Esophagus (tissue), 2 donors: ENCODE measurements at regions not wholly inside any gene's neighbourhood (a gene's known extent, or its start where the extent isn't known, plus 50 kb on each side); places are given as distances from the start of the nearest gene placed in this dataset.

Source experiments
- H3K27ac ChIP-seq, 2 donors: one replicate each; pipeline ENCODE4 v1.5.1; 2013; ENCODE audit warnings: low read depth in 2 of 2, mild to moderate bottlenecking in 2 of 2, inconsistent platforms in 1 of 2, low read length in 1 of 2, moderate library complexity in 1 of 2
- H3K27me3 ChIP-seq, 2 donors: one replicate each; pipeline ENCODE4 v1.6.1; 2013; ENCODE audit warnings: low read length in 2 of 2, control low read depth in 1 of 2, mild to moderate bottlenecking in 1 of 2; ENCODE audit not compliant: insufficient read depth in 2 of 2, control insufficient read depth in 1 of 2
- H3K36me3 ChIP-seq, 2 donors: one replicate each; pipeline ENCODE4 v1.6.1; 2013; ENCODE audit warnings: low read length in 1 of 2; ENCODE audit not compliant: control insufficient read depth in 2 of 2, insufficient read depth in 2 of 2
- H3K4me1 ChIP-seq, 2 donors: one replicate each; pipeline ENCODE4 v1.6.1; 2013; ENCODE audit warnings: low read length in 1 of 2; ENCODE audit not compliant: control insufficient read depth in 2 of 2, insufficient read depth in 2 of 2
- H3K4me3 ChIP-seq, 2 donors: one replicate each; pipeline ENCODE4 v1.5.1; 2013; ENCODE audit warnings: low read length in 2 of 2, mild to moderate bottlenecking in 2 of 2, low read depth in 1 of 2, moderate library complexity in 1 of 2
- H3K9me3 ChIP-seq, 2 donors: one replicate each; pipeline ENCODE4 v1.6.1; 2013; ENCODE audit warnings: mild to moderate bottlenecking in 2 of 2, low read depth in 1 of 2, low read length in 1 of 2, moderate library complexity in 1 of 2; ENCODE audit not compliant: control insufficient read depth in 2 of 2, insufficient read depth in 1 of 2
- WGBS, 2 donors: extraction: QIAGEN DNeasy Blood & Tissue Kit; methylation state at CpG; one replicate each; pipeline ENCODE4 v1.1.7; 2013; 5-methylcytosine and 5-hydroxymethylcytosine counted together
- donor health status: healthy with polysubstance abuse.
- donor health status: Bipolar disorder and iron deficiency.

DNA sequence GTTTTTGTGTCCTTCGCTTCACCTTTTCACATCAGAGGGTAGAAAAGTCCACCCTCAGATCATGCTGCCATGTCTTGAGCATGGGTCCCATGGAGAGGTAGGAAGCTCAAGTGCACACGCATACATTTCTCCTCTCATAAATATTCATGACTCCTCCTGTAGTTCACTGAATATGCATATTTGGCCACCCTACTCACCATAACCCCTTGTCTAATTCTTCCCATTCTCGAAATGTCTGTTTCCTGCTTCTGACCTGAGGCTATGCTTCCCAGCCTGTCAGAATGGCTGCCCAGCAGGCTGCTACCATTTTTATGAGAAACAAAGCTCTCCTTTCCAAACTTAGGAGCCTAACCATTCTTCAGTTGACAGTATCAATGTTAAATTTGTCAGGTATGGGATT lies 86.5 kb downstream of the ADRA2C start:
- H3K4me1 ChIP-seq = no peaks in the 10 kb centered on the region
- peaks cover 6 to 14% of the 10 kb centered on the region in 2 donors for H3K9me3 ChIP-seq
- peaks cover 0 to 3% of the 10 kb centered on the region in 2 donors for H3K27me3 ChIP-seq
- H3K36me3 ChIP-seq = no peaks in the 10 kb centered on the region
- 74 to 82% methylated on average over 3 of the region's 3 CpGs for WGBS, 2 donors
- H3K4me3 ChIP-seq = no peak overlapping the region
- H3K27ac ChIP-seq = no peak overlapping the region

DNA sequence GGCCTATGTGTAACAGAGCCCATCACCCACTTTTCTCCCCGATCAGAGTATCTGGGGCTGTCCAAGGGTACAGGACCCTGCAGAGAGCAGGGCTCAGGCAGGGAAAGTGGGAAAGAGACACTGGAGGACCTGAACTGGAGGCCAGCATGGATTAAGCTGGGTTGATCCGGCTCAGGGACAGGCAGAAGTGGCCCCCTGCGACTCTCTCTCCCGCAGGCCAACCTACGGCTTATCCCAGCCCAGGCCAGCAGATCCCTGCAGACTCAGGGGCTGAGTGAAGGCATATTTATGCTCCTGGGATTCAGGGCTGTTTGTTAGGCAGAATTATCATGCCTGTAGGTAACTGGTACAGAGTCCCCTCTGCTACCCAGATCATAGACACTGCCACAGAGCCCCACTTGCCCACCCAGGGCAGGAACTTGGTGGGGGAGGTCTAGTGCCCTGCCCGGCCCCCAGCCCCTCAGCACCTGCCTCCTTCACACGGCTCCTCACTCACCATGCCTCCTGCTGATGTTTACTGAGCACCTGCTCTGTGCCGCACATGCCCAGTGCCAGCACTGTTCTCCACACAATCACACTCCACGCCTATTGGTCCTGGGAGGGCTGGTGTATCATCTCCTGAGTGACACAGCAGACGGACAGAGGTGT lies 87.3 kb downstream of the ADRA2C start:
- 72 to 73% methylated on average over 10 of the region's 10 CpGs for WGBS, 2 donors
- peaks cover 0 to 3% of the 10 kb centered on the region in 2 donors for H3K27me3 ChIP-seq

DNA sequence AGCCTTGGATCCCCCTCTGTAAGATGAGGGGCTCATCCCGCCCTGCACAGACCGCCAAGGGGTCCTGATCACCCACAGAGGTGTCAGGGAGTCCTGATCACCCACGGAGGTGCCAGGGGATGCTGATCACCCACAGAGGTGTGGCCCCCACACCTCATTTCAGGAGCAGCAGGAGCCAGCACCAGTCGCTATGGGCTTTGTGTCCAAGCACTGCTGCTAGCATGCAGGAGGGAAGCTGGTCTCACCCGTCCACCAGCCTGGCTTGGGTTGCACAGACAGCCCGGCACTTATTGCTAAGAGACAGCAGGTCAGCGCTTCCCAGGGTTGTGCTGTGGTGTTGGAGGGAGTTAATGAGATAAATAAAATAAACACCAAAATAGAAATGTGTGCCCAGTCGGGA lies 88.5 kb downstream of the ADRA2C start:
- WGBS, 2 donors = 59 to 61% methylated on average over 8 of the region's 8 CpGs
- no peak overlapping the region for H3K4me3 ChIP-seq
- no peaks in the 10 kb centered on the region for H3K36me3 ChIP-seq
- no peaks in the 10 kb centered on the region for H3K4me1 ChIP-seq
- peaks cover 0 to 3% of the 10 kb centered on the region in 2 donors for H3K27me3 ChIP-seq
- H3K27ac ChIP-seq = no peak overlapping the region
- H3K9me3 ChIP-seq = peaks cover 6 to 14% of the 10 kb centered on the region in 2 donors

More for the DNA sequence above, 87.3 kb downstream of the ADRA2C start:
- no peaks in the 10 kb centered on the region for H3K4me1 ChIP-seq
- H3K9me3 ChIP-seq = peaks cover 6 to 14% of the 10 kb centered on the region in 2 donors
- H3K27ac ChIP-seq = no peak overlapping the region
- no peaks in the 10 kb centered on the region for H3K36me3 ChIP-seq
- no peak overlapping the region for H3K4me3 ChIP-seq

- 65 to 67% methylated on average over 9 of the region's 9 CpGs for WGBS, 2 donors
- Histone ChIP-seq H3K27ac (no peak overlapping the region), H3K9me3 (peaks cover 0 to 6% of the 10 kb centered on the region in 2 donors), H3K36me3 (no peaks in the 10 kb centered on the region), H3K4me1 (no peaks in the 10 kb centered on the region), H3K27me3 (peaks cover 0 to 9% of the 10 kb centered on the region in 2 donors), H3K4me3 (no peak overlapping the region)
Observed at GRCh38 chr4:3855646-3856045, 89.5 kb downstream of the ADRA2C start.

GRCh38 chr4:3856604-3857204 lies 90.5 kb downstream of the ADRA2C start:
- no peaks in the 10 kb centered on the region for H3K4me1 ChIP-seq
- no peaks in the 10 kb centered on the region for H3K36me3 ChIP-seq
- no peak overlapping the region for H3K27ac ChIP-seq
- no peak overlapping the region for H3K4me3 ChIP-seq
- WGBS, 2 donors = 53 to 54% methylated on average over 8 of the region's 8 CpGs
- H3K27me3 ChIP-seq = peaks cover 0 to 9% of the 10 kb centered on the region in 2 donors
- H3K9me3 ChIP-seq = no peaks in the 10 kb centered on the region

DNA sequence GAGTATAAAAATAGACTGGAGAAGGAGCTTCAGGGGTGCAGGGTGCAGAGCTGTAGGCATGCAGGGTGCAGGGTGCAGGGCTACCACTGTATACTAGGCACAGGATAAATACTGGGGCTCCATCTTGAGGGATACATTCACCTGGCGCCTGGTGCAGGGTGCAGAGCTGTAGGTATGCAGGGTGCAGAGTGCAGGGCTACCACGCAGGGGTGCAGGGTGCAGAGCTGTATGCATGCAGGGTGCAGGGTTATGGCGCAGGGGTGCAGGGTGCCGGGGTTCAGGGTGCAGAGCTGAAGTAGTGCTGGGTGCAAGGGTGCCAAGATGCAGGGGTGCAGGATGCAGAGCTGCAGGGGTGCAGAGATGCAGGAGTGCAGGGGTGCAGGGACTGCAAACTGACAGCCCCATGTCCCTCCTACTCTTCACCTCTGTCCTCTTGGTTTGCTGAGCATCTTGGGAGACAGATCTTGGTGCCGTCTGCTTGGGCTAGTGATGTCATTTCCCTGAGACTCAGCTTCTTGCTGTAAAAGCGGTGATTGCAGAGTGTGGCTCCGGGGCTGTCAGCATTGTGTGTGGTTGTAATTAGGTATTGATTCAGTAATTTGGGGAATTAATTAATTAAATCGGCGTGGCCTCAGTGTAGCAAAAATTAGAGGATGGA lies 91.2 kb downstream of the ADRA2C start:
- Histone ChIP-seq H3K4me1 (no peaks in the 10 kb centered on the region), H3K27me3 (peaks cover 0 to 9% of the 10 kb centered on the region in 2 donors), H3K4me3 (no peak overlapping the region), H3K27ac (no peak overlapping the region), H3K9me3 (no peaks in the 10 kb centered on the region), H3K36me3 (no peaks in the 10 kb centered on the region)
- WGBS, 2 donors = 50 to 57% methylated on average over 9 of the region's 9 CpGs

- H3K27me3 ChIP-seq = peaks cover 0 to 9% of the 10 kb centered on the region in 2 donors
- H3K4me1 ChIP-seq = no peaks in the 10 kb centered on the region
- H3K4me3 ChIP-seq = no peak overlapping the region
- WGBS, 2 donors = 65 to 76% methylated on average over 6 of the region's 6 CpGs
- H3K36me3 ChIP-seq = no peaks in the 10 kb centered on the region
- H3K9me3 ChIP-seq = no peaks in the 10 kb centered on the region
- H3K27ac ChIP-seq = no peak overlapping the region
Observed at GRCh38 chr4:3858046-3858730, 92.0 kb downstream of the ADRA2C start.

- Histone ChIP-seq H3K36me3 (no peaks in the 10 kb centered on the region), H3K4me1 (no peaks in the 10 kb centered on the region), H3K27me3 (peaks cover 0 to 9% of the 10 kb centered on the region in 2 donors), H3K4me3 (no peak overlapping the region), H3K9me3 (no peaks in the 10 kb centered on the region), H3K27ac (no peak overlapping the region)
- 80 to 82% methylated on average over 9 of the region's 9 CpGs for WGBS, 2 donors
Observed at GRCh38 chr4:3858765-3859388, 92.7 kb downstream of the ADRA2C start.

- H3K36me3 ChIP-seq = no peaks in the 10 kb centered on the region
- 92 to 93% methylated on average over 8 of the region's 8 CpGs for WGBS, 2 donors
- H3K27ac ChIP-seq = no peak overlapping the region
- peaks cover 0 to 9% of the 10 kb centered on the region in 2 donors for H3K27me3 ChIP-seq
- no peaks in the 10 kb centered on the region for H3K9me3 ChIP-seq
- no peaks in the 10 kb centered on the region for H3K4me1 ChIP-seq
- no peak overlapping the region for H3K4me3 ChIP-seq
Observed at GRCh38 chr4:3859571-3859970, 93.4 kb downstream of the ADRA2C start.
